RWPE1 (cell line): ENCODE measurements at regions not wholly inside any gene's neighbourhood (a gene's known extent, or its start where the extent isn't known, plus 50 kb on each side); places are given as distances from the start of the nearest gene placed in this dataset.

Source experiments
- CTCF ChIA-PET: fragments of 350-600 bp; sonication (Branson Sonifier 250); formaldehyde crosslinking; extraction: SDS; loops from one replicate; lab custom pipeline; 2021; lab: Yijun Ruan, JAX
- POLR2A ChIA-PET: fragments of 400-600 bp; formaldehyde crosslinking; extraction: SDS; loops from one replicate; lab custom pipeline; 2020; ENCODE audit warnings: antibody characterized with exemption; ENCODE audit not compliant: low non-redundant PET; lab: Yijun Ruan, JAX
- DNase-seq: peaks from one replicate; pipeline ENCODE4 v3.0.0; 2012; ENCODE audit warnings: low spot score
- H3K27ac ChIP-seq: fragments of 450-650 bp; 2 replicates; pipeline ENCODE4 v1.5.1; 2017
- CTCF ChIP-seq: fragments of 450-650 bp; conservative IDR thresholded peaks from 2 replicates; pipeline ENCODE4 v1.5.1; 2017; ENCODE audit warnings: low read depth, mild to moderate bottlenecking

GRCh38 chr11:134474070-134474860 lies 62.2 kb upstream of the B3GAT1 start:
- POLR2A ChIA-PET = no interaction called here

DNA sequence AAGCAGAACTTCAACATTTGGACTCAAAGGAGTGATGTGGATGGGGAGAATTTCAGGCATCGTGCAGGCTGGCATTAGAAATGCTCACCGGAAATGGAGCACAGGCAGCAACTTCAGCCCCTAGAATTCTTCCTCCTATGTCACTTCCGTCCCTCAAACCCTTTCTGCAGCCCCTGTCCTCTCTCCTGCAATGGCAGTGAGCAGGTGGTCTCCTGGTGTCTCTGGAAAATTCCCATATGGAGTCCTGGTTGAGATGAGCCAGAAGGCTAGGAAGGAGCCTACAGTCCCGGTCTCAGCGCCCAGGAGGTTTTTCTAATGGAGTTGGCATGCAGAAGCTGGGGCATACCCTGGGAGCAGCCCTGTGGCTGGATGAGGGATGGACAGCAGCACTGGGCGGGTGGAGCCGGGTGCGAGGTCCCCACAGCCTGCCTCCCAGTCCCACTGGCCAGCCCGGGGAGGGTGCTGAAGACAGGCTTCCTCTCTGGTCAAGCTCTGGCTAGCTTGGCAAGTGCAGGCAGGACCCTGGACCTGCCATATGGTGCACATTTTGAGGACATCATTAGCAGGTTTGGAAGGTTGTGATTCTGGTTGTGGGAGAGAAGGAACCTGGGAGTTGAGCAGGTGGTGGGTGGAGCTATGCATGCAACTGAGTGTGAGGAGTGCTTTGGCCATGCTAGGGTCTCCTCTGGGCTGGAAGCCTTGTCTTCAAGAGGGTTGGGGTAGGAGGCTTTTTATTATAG lies 59.8 kb upstream of the B3GAT1 start:
- no peak for TF ChIP-seq CTCF
- DNase-seq = no peak
- CTCF ChIA-PET = interaction anchor here (0.7 kb wide), 1 partner anchor 392 kb away, joined by 3 read pairs; no protein-coding TSS in a partner anchor
- no peak overlapping the region for H3K27ac ChIP-seq
- POLR2A ChIA-PET = no interaction called here

More at GRCh38 chr11:134474070-134474860, 62.2 kb upstream of the B3GAT1 start:
- CTCF ChIA-PET = no interaction called here
- no peak for TF ChIP-seq CTCF
- DNase-seq = no peak
- no peak overlapping the region for H3K27ac ChIP-seq

- TF ChIP-seq CTCF = no peak
- ChIA-PET POLR2A (no interaction called here), CTCF (no interaction called here)
- no peak for DNase-seq
- H3K27ac ChIP-seq = no peak overlapping the region
Observed at GRCh38 chr11:134471087-134471715, 59.2 kb upstream of the B3GAT1 start.

DNA sequence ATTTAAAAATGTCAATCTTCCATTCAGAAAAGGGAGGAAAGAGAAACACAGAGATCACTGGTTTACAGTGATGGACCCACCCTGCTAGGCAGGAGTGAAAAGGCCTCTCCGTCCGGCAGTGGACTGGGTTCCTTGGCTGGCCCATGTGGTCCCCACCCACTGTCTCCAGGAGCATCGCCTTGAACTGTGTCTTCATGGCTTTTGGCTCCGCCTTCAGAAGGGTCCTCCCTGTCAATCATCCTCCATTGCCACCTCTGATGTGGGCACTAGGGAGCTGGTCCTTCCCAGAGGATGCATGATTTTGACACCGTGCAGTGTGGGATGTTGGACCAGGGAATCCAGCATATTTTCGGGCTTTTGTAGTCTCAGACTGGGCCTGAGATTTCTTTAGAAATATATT lies 58.2 kb upstream of the B3GAT1 start:
- H3K27ac ChIP-seq = no peak overlapping the region
- CTCF ChIA-PET = no interaction called here
- POLR2A ChIA-PET = no interaction called here
- no peak for TF ChIP-seq CTCF
- no peak for DNase-seq

DNA sequence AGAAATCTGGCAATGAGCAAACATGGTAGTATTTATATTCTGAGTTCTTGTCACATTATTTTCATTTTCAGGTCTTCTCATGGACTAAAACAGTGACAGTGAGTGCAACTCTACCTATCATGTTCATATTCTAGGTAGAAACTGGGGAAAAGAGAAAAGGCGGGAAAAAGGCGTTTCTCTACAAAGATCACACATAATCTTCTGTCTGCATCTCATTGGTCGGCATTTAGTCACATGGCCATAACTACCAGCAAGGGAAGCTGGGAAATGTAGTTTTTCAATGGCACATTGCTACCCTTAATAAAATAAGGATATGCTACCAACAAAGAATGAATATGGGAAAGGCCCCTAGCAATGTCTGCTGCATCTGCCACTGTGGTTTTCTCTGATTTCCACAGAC lies 57.6 kb upstream of the B3GAT1 start:
- POLR2A ChIA-PET = no interaction called here
- no peak for TF ChIP-seq CTCF
- H3K27ac ChIP-seq = no peak overlapping the region
- DNase-seq = peak; percentile 25
- CTCF ChIA-PET = no interaction called here

GRCh38 chr11:134468796-134469195 lies 56.8 kb upstream of the B3GAT1 start:
- no peak for DNase-seq
- no peak for TF ChIP-seq CTCF
- ChIA-PET POLR2A (no interaction called here), CTCF (no interaction called here)
- H3K27ac ChIP-seq = no peak overlapping the region
